Psoas muscle (tissue), 7 donors: ENCODE measurements at regions not wholly inside any gene's neighbourhood (a gene's known extent, or its start where the extent isn't known, plus 50 kb on each side); places are given as distances from the start of the nearest gene placed in this dataset.

Experiments used
- ATAC-seq, 4 donors: fragments of 200-7000 bp; cut with Tn5 transposase; one replicate each; pipeline ENCODE4 v1.9.1; 2020; ENCODE audit warnings: moderate library complexity in 3 of 4, mild to moderate bottlenecking in 2 of 4
- DNase-seq, 2 donors: peaks; one replicate each; pipeline ENCODE4 v3.0.0-alpha.2; 2020
- H3K27ac ChIP-seq: fragments of 200-600 bp; one replicate; pipeline ENCODE4 v1.8.0; 2022
- H3K27me3 ChIP-seq, 3 donors: fragments of 200-600 bp in 1 of 3; one replicate each; pipeline versions ENCODE4 v1.6.1 to v1.8.0; 2013 to 2022; ENCODE audit warnings: low read length in 2 of 3, mild to moderate bottlenecking in 2 of 3, moderate library complexity in 1 of 3; ENCODE audit not compliant: insufficient read depth in 3 of 3
- H3K36me3 ChIP-seq, 2 donors: fragments of 200-600 bp in 1 of 2; one replicate each; pipeline versions ENCODE4 v1.6.1 to v1.8.0; 2013 to 2022; ENCODE audit warnings: low read depth in 1 of 2, mild to moderate bottlenecking in 1 of 2, moderate library complexity in 1 of 2; ENCODE audit not compliant: insufficient read depth in 1 of 2
- H3K4me1 ChIP-seq: fragments of 200-600 bp; one replicate; pipeline ENCODE4 v1.8.0; 2022
- H3K4me3 ChIP-seq: fragments of 200-600 bp; one replicate; pipeline ENCODE4 v1.8.0; 2022; ENCODE audit warnings: mild to moderate bottlenecking
- H3K9me3 ChIP-seq: fragments of 200-600 bp; one replicate; pipeline ENCODE4 v1.8.0; 2022
- CTCF ChIP-seq: fragments of 200-600 bp; IDR thresholded peaks from one replicate; pipeline ENCODE4 v1.8.0; 2022; ENCODE audit warnings: antibody characterized with exemption
- WGBS, 3 donors: extraction: QIAGEN DNeasy Blood & Tissue Kit; methylation state at CpG; one replicate each; pipeline versions ENCODE4 v1.1.6 to v1.1.7; 2013; 5-methylcytosine and 5-hydroxymethylcytosine counted together
- intact Hi-C, 2 donors: fragments of 100-400 bp; cut with DNase I; formaldehyde crosslinking; loops; one replicate each; pipeline versions ENCODE4 v1.11.0 to v1.14.2; 2022
- donor health status: healthy with polysubstance abuse.
- donor health status: DM: no; HTN: no; CAD: no; lungs with moderate emphysema.
- donor health status: Bipolar disorder and iron deficiency.
- donor health status: healthy.
- donor health status: DM: yes; HTN: yes; CAD: no.
- donor health status: DM: no; HTN: no; CAD: no.
- donor health status: DM: yes; HTN: yes; CAD: no.

DNA sequence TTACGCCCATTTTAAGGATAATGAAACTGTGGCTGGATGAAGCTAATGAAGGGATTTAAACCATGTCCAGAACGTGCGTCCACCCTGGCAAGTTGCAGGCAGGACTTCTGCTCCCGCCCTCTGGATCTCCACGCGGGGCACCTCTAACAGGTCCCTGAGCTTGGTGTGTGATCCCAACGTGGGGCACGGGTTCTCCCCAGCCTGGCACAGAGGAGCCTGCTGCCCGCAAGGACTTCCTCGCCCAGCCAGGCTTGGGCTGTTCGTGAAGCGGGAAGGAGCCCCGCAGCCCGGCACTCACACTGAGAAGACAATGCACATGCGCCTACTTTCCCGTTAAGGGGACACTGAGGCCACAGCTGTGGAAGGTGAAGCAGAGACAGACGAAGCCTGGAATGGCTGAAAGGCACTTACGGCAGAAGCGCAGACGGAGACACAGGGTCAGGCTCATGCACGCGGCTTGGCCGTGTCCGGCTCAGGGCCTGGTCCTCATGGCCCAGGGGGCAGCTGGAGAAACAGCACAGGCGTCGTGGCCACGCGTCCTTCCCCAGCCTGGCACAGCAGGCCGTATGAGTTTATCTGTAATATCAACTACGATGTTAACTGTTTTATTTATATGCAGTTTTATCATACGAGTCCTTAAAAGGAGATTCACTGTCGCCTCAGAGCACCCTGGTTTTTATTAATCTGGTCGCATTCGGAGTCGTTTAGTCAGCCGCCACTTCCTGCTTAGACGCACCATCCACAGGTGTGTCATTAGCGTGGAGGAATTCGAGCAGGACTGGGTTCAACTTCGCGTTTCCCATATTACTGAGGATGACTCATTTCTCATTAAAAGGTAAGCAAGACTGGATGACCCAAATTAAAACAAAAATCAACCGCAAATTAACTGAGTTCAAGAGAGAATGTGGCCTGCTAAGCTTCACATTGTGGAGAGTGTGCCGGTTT is 835.9 kb downstream of the GALR1 start:
- Histone ChIP-seq H3K27ac (no peak overlapping the region), H3K27me3 (peaks cover 0 to 2% (median 0%) of the 10 kb centered on the region in 3 donors), H3K36me3 (no peaks in the 10 kb centered on the region), H3K9me3 (no peaks in the 10 kb centered on the region), H3K4me3 (no peak overlapping the region), H3K4me1 (no peaks in the 10 kb centered on the region)
- DNase-seq = no peak
- ATAC-seq = no peak
- TF ChIP-seq CTCF = no peak
- intact Hi-C loops = no loop called here
- WGBS, 3 donors = 88 to 92% (median 90%) methylated on average over 43 of the region's 43 CpGs

GRCh38 chr18:78086931-78087330 is 837.3 kb downstream of the GALR1 start:
- Histone ChIP-seq H3K27ac (no peak overlapping the region), H3K4me1 (no peaks in the 10 kb centered on the region), H3K36me3 (no peaks in the 10 kb centered on the region), H3K9me3 (no peaks in the 10 kb centered on the region), H3K4me3 (no peak overlapping the region), H3K27me3 (peaks cover 0 to 2% (median 0%) of the 10 kb centered on the region in 3 donors)
- ATAC-seq (no peak), DNase-seq (no peak)
- intact Hi-C loops = no loop called here
- no peak for TF ChIP-seq CTCF
- WGBS, 3 donors = 91 to 93% (median 92%) methylated on average over 10 of the region's 10 CpGs

DNA sequence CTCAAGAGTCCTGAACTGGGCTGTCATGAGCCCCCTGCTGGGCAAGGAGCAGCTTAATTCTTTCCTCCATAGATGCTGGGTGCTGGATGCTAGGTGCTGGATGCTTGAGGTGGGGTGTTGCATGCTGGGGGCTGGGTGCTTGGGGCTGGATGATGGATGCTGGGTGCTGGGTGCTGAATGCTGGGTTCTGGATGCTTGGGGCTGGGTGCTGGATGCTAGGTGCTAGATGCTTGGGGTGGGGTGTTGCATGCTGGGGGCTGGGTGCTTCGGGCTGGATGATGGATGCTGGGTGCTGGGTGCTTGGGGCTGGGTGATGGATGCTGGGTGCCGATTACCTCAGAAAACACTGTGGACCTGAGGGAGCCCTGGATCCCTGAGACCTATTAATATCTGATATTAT is 837.7 kb downstream of the GALR1 start:
- no peak for ATAC-seq

GRCh38 chr18:78090584-78090983 is 840.9 kb downstream of the GALR1 start:
- Histone ChIP-seq H3K27me3 (peaks cover 0 to 2% (median 0%) of the 10 kb centered on the region in 3 donors), H3K36me3 (no peaks in the 10 kb centered on the region), H3K4me3 (no peak overlapping the region), H3K27ac (no peak overlapping the region), H3K9me3 (no peaks in the 10 kb centered on the region), H3K4me1 (no peaks in the 10 kb centered on the region)
- intact Hi-C loops = no loop called here
- no peak for TF ChIP-seq CTCF
- ATAC-seq (no peak), DNase-seq (no peak)
- 68 to 74% (median 72%) methylated on average over 11 of the region's 11 CpGs for WGBS, 3 donors

More for the DNA sequence above, 837.7 kb downstream of the GALR1 start:
- H3K27ac ChIP-seq = no peak overlapping the region
- H3K9me3 ChIP-seq = no peaks in the 10 kb centered on the region
- DNase-seq = no peak
- no peak for TF ChIP-seq CTCF
- H3K4me1 ChIP-seq = no peaks in the 10 kb centered on the region
- H3K36me3 ChIP-seq = no peaks in the 10 kb centered on the region
- intact Hi-C loops = no loop called here
- H3K27me3 ChIP-seq = peaks cover 0 to 2% (median 0%) of the 10 kb centered on the region in 3 donors
- WGBS, 3 donors = 93 to 96% (median 93%) methylated on average over 2 of the region's 2 CpGs
- H3K4me3 ChIP-seq = no peak overlapping the region
